ENCODE measurements at regions not wholly inside any gene's neighbourhood (a gene's known extent, or its start where the extent isn't known, plus 50 kb on each side); places are given as distances from the start of the nearest gene placed in this dataset.

- CTCF ChIA-PET = interaction anchor here (0.6 kb wide), 1 partner anchor 49 kb away, joined by 4 read pairs; no protein-coding TSS in a partner anchor
- H3K27ac Mint-ChIP-seq = no peak overlapping the region
- no peak for DNase-seq
- H3K36me3 Mint-ChIP-seq (ENCODE audit: low read depth) = no peaks in the 10 kb centered on the region
- H3K9me3 Mint-ChIP-seq = no peaks in the 10 kb centered on the region
- H3K4me1 Mint-ChIP-seq = peaks cover 13% of the 10 kb centered on the region
- POLR2A ChIA-PET = no interaction called here
- H3K27me3 Mint-ChIP-seq = peaks cover 12% of the 10 kb centered on the region
- H3K4me3 Mint-ChIP-seq = no peak overlapping the region
These were observed 128.0 kb upstream of the EEA1 start for GRCh38 chr12:93056971-93057535.

DNA sequence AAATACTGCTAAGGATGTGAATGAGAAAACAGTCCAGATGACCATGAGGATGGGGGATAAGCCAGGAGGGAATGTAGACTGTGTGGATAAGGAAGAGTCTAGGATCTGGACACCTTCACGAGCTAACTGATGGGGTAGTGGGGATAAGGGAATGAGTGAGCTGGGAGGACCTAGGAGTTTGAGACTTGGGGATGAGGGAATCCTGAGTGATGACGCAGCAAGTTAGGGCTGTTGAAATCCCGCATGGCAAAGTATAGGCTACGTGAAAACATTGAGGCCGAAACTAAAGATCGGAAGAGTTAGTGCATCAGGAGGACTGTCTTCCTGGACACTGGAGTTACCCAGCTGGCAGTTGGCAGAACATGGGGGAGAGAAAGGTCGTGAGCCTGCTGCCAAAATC is 129.2 kb upstream of the EEA1 start:
- H3K4me1 Mint-ChIP-seq = peaks cover 13% of the 10 kb centered on the region
- H3K4me3 Mint-ChIP-seq = no peak overlapping the region
- CTCF ChIA-PET = interaction anchor here (0.6 kb wide), 1 partner anchor 107 kb away, joined by 5 read pairs; no protein-coding TSS in a partner anchor
- DNase-seq = no peak
- peaks cover 14% of the 10 kb centered on the region for H3K27me3 Mint-ChIP-seq
- no peaks in the 10 kb centered on the region for H3K9me3 Mint-ChIP-seq
- no peak overlapping the region for H3K27ac Mint-ChIP-seq
- POLR2A ChIA-PET = no interaction called here
- H3K36me3 Mint-ChIP-seq (ENCODE audit: low read depth) = no peaks in the 10 kb centered on the region

GRCh38 chr12:93059288-93059687 is 130.2 kb upstream of the EEA1 start:
- no peaks in the 10 kb centered on the region for H3K9me3 Mint-ChIP-seq
- CTCF ChIA-PET = no interaction called here

DNA sequence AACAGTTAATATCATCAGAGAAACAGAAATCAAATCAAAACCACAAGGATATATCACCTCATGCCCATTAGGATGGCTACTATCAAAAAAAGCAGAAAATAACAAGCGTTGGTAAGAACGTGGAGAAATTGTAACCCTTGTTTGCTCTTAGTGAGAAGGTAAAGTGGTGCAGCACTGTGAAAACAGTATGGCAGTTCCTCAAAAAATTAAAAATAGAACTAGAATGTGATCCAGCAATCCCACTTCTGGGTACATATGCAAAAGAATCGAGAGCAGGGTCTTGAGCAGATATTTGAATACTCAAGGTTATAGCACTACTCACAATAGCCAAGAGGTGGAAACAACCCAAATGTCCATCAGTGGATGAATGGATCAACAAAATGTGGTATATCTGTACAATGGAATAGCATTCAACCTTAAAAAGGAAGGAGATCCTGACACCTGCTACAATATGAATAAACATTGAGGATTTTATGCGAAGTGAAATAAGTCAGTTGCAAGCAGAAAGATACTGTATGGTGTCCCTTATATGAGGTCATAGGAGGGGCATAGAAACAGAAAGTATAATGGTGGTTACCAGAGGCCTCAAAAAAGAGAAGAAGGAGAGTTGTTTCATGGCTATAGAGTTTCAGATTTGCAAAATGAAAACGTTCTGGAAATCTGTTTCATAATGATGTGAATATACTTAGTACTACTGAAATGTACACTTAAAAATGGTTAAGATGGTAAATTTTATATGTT is 131.0 kb upstream of the EEA1 start:
- Mint-ChIP-seq H3K4me3 (no peak overlapping the region), H3K36me3 (ENCODE audit: low read depth) (no peaks in the 10 kb centered on the region), H3K9me3 (no peaks in the 10 kb centered on the region), H3K4me1 (peaks cover 13% of the 10 kb centered on the region), H3K27ac (no peak overlapping the region), H3K27me3 (peaks cover 10% of the 10 kb centered on the region)
- ChIA-PET POLR2A (no interaction called here), CTCF (no interaction called here)
- no peak for DNase-seq

More at GRCh38 chr12:93059288-93059687, 130.2 kb upstream of the EEA1 start:
- H3K27ac Mint-ChIP-seq = no peak overlapping the region
- no peak overlapping the region for H3K4me3 Mint-ChIP-seq
- POLR2A ChIA-PET = no interaction called here
- H3K4me1 Mint-ChIP-seq = peaks cover 13% of the 10 kb centered on the region
- no peaks in the 10 kb centered on the region for H3K36me3 Mint-ChIP-seq (ENCODE audit: low read depth)
- no peak for DNase-seq
- peaks cover 14% of the 10 kb centered on the region for H3K27me3 Mint-ChIP-seq

DNA sequence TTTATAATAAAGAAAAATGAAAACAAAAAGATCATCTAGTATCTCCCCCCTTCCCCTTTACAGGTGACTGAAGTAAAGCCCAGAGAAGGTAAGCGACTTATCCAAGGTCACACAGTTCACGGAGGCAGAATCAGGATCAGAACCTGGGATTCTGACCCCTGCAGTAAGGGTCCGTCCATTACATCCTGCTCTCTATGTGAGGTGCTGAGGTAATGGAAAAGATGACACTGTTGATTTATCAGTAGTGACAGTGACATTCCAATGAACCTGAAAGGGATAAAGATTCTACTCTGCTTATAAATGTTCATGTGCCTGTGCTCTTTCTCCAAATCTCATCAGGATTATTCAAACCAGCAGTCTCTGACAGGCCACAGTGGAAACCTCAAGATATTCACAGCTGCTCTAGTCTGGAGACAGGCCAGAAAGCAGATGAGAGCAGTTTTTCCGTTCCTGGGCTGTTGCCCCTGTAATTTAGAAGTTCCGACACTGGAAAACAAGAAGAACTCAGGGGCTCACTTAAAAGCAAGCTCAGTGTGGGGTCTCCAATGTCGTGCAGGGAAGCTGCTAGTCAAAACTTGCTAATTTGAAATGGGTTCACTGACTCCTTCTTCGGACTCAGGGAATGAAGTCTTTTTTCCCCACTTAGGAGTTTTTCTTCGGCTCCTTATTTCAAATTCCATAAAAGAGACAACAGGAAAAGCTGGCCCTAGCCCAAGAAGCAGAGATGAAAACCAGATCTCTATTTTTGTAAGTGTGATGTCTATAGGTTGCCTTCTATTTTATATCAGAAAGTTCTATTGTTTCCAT is 131.8 kb upstream of the EEA1 start:
- Mint-ChIP-seq H3K9me3 (no peaks in the 10 kb centered on the region), H3K4me3 (no peak overlapping the region), H3K4me1 (peaks cover 13% of the 10 kb centered on the region), H3K27ac (no peak overlapping the region), H3K27me3 (peaks cover 11% of the 10 kb centered on the region), H3K36me3 (ENCODE audit: low read depth) (no peaks in the 10 kb centered on the region)
- ChIA-PET CTCF (no interaction called here), POLR2A (no interaction called here)
- DNase-seq = no peak

DNA sequence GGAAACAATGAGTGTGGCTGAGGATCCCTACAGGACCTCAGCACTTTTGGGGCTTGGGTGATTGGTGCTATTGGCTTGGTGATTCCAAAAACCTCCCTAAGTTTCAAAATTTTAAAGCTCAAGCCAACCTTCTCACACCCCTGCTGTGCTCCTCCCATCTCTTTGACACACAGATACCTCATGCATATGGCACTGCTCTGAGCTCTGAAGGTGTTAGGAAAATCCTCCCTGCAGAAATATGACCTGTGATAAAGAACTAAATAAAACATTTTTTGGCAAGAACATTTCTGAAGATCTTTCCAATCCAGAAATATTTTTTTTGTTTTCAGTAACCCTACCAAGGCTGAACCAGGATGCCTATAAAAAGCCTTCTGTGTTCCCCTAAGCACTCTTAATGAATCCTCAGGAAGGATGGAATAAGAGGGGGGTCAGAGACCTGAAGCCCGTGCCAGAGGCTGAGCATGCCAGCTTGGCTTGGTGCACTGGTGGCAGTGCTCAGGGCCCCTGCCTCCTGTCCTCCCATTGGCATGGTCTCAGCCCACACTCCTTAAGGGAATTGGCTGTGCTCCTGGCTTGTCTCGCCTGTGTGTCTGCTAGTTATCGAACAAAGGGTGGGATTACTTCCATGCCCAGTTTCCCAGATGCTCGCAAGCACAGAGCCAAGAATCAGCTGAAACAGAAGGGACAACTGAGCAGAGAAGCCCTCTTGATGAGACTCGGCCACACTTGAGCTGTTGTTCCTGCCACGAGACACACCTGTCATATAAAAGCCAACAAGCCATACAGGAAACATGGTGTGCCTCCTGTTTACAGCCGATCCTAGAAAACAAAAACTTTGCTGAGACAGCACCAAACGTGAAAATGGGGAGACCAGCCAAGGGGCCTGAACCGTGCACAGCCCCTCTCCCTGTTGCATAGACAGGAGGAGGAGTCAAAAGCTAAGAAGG is 132.7 kb upstream of the EEA1 start:
- DNase-seq = no peak
- Mint-ChIP-seq H3K4me3 (no peak overlapping the region), H3K9me3 (no peaks in the 10 kb centered on the region), H3K27ac (no peak overlapping the region), H3K4me1 (peaks cover 13% of the 10 kb centered on the region), H3K36me3 (ENCODE audit: low read depth) (no peaks in the 10 kb centered on the region), H3K27me3 (peaks cover 14% of the 10 kb centered on the region)
- ChIA-PET POLR2A (no interaction called here), CTCF (interaction anchor here (0.5 to 1.3 kb wide), 2 partner anchors 11 to 72 kb away, joined by 3 to 4 read pairs; no protein-coding TSS in a partner anchor)

GRCh38 chr12:93065896-93066295 is 136.8 kb upstream of the EEA1 start:
- POLR2A ChIA-PET = no interaction called here
- H3K36me3 Mint-ChIP-seq (ENCODE audit: low read depth) = no peaks in the 10 kb centered on the region

DNA sequence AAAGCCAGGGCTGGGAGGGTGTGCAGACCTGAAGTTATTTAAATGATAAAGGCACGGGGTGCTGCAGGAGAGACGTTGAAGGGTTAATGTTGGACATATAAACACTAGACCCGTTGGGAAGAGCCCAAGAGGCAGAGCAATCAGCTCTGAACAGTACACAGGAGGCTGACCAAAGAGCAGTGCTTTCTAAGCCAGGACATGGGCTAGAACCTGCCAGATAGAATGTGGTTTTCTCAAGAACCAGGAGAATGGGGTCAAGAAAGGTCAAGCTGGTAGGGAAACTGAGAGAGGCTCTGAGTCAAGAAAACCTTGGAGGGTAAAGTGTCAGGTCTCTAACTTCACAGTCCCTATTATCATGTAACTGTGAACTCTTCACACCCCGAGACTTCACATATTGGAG is 143.2 kb upstream of the EEA1 start:
- no peak for DNase-seq
- POLR2A ChIA-PET = no interaction called here
- H3K27me3 Mint-ChIP-seq = peaks cover 5% of the 10 kb centered on the region
- H3K27ac Mint-ChIP-seq = no peak overlapping the region
- CTCF ChIA-PET = interaction anchor here (0.6 to 0.8 kb wide), 2 partner anchors 25 to 926 kb away, joined by 3 read pairs; no protein-coding TSS in a partner anchor
- H3K4me1 Mint-ChIP-seq = no peaks in the 10 kb centered on the region
- no peaks in the 10 kb centered on the region for H3K9me3 Mint-ChIP-seq
- no peaks in the 10 kb centered on the region for H3K36me3 Mint-ChIP-seq (ENCODE audit: low read depth)
- H3K4me3 Mint-ChIP-seq = no peak overlapping the region

More at GRCh38 chr12:93065896-93066295, 136.8 kb upstream of the EEA1 start:
- Mint-ChIP-seq H3K27ac (no peak overlapping the region), H3K4me1 (no peaks in the 10 kb centered on the region), H3K4me3 (no peak overlapping the region), H3K27me3 (peaks cover 8% of the 10 kb centered on the region), H3K9me3 (no peaks in the 10 kb centered on the region)
- DNase-seq = no peak
- CTCF ChIA-PET = interaction anchor here (1.1 kb wide), 1 partner anchor 18 kb away, joined by 3 read pairs; no protein-coding TSS in a partner anchor

- Mint-ChIP-seq H3K27me3 (peaks cover 5% of the 10 kb centered on the region), H3K4me1 (no peaks in the 10 kb centered on the region), H3K36me3 (ENCODE audit: low read depth) (no peaks in the 10 kb centered on the region), H3K9me3 (no peaks in the 10 kb centered on the region), H3K27ac (no peak overlapping the region), H3K4me3 (no peak overlapping the region)
- DNase-seq = no peak
- ChIA-PET POLR2A (no interaction called here), CTCF (no interaction called here)
These were observed 144.2 kb upstream of the EEA1 start for GRCh38 chr12:93073324-93073723.

DNA sequence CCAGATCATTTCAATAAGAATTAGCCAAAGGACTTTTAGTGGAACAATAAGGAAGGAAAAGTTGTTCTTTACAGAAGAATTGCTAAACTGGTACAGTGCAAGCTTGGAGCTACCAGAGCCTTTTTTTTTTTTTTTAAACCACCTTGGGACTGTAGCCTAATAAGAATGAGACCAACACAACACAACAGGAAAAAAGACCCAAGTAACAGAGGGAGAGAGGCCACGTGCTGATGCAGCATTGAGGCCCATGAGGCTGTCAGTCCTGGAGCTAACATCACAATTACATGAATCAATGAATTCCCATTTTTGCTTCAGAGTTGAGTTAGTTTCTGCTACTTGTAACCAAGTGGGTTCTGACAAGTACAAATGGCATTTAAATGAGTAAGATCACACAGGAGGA is 149.0 kb upstream of the EEA1 start:
- no peaks in the 10 kb centered on the region for H3K36me3 Mint-ChIP-seq (ENCODE audit: low read depth)

GRCh38 chr12:93078577-93078976 is 149.5 kb upstream of the EEA1 start:
- H3K4me1 Mint-ChIP-seq = no peaks in the 10 kb centered on the region
- no peak overlapping the region for H3K27ac Mint-ChIP-seq
- POLR2A ChIA-PET = no interaction called here
- CTCF ChIA-PET = no interaction called here
- H3K27me3 Mint-ChIP-seq = peaks cover 3% of the 10 kb centered on the region
- DNase-seq = no peak
- H3K36me3 Mint-ChIP-seq (ENCODE audit: low read depth) = no peaks in the 10 kb centered on the region
- no peaks in the 10 kb centered on the region for H3K9me3 Mint-ChIP-seq
- H3K4me3 Mint-ChIP-seq = no peak overlapping the region

More for the DNA sequence above, 149.0 kb upstream of the EEA1 start:
- Mint-ChIP-seq H3K4me1 (no peaks in the 10 kb centered on the region), H3K27ac (no peak overlapping the region), H3K9me3 (no peaks in the 10 kb centered on the region), H3K4me3 (no peak overlapping the region), H3K27me3 (peaks cover 5% of the 10 kb centered on the region)
- no peak for DNase-seq
- ChIA-PET POLR2A (no interaction called here), CTCF (interaction anchor here (0.6 kb wide), 1 partner anchor 103 kb away, joined by 3 read pairs; no protein-coding TSS in a partner anchor)

DNA sequence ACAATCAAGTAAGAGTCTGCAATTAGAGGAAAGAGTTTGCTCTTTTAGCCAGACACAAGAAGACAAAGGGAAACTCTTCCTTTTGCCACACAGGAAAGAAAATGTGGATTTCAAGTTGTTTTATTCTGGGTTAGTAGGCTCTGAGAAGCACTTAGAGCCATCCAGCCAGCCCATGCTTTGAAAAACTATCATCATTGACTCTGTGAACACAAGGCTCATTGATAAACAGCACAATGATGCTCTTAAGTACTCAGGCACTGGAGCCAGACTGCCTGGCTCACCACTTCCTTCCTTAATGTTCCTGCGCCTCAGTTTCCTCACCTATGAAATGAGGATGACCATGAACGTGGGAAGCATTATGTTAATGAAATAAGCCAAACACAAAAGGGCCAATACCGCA is 150.2 kb upstream of the EEA1 start:
- Mint-ChIP-seq H3K27me3 (peaks cover 2% of the 10 kb centered on the region), H3K4me1 (no peaks in the 10 kb centered on the region), H3K36me3 (ENCODE audit: low read depth) (no peaks in the 10 kb centered on the region), H3K27ac (no peak overlapping the region), H3K4me3 (no peak overlapping the region), H3K9me3 (no peaks in the 10 kb centered on the region)
- ChIA-PET POLR2A (no interaction called here), CTCF (no interaction called here)
- DNase-seq = no peak

All from activated CD4-positive, alpha-beta T cell treated with anti-CD3 and anti-CD28 coated beads, Interleukin-2, amount 10 ng/mL, durations not matched to agents 7 days and 5 days (primary cell).